Esophagus squamous epithelium (tissue), 5 donors: ENCODE measurements at regions not wholly inside any gene's neighbourhood (a gene's known extent, or its start where the extent isn't known, plus 50 kb on each side); places are given as distances from the start of the nearest gene placed in this dataset.

Experiments
- DNase-seq: peaks from one replicate; lab custom pipeline; 2025; lab: John Stamatoyannopoulos, UW
- H3K27ac ChIP-seq, 4 donors: fragments of 200-600 bp; sonication (generic); one replicate each; pipeline ENCODE4 v1.5.1; 2016 to 2019; ENCODE audit warnings: mild to moderate bottlenecking in 1 of 4
- H3K27me3 ChIP-seq, 4 donors: fragments of 200-600 bp; sonication (generic); 1 replicate in 3 of 4; 2 replicates in 1 of 4; pipeline versions ENCODE4 v1.5.1 to v1.6.0; 2017 to 2021; ENCODE audit warnings: antibody characterized with exemption in 1 of 4
- H3K36me3 ChIP-seq, 3 donors: fragments of 200-600 bp; sonication (generic); one replicate each; pipeline ENCODE4 v1.5.1; 2016 to 2019
- H3K4me1 ChIP-seq, 3 donors: fragments of 200-600 bp; sonication (generic); one replicate each; pipeline ENCODE4 v1.5.1; 2017 to 2019
- H3K4me3 ChIP-seq, 4 donors: fragments of 200-600 bp; sonication (generic); 1 replicate in 3 of 4; 2 replicates in 1 of 4; pipeline ENCODE4 v1.5.1; 2016 to 2019; ENCODE audit warnings: mild to moderate bottlenecking in 2 of 4, moderate library complexity in 1 of 4
- H3K9me3 ChIP-seq, 3 donors: fragments of 200-600 bp; sonication (generic); one replicate each; pipeline ENCODE4 v1.5.1; 2016 to 2019
- POLR2A ChIP-seq, 4 donors: fragments of 450-650 bp; IDR thresholded peaks; one replicate each; pipeline ENCODE4 v1.6.1; 2017; ENCODE audit warnings: antibody characterized with exemption in 4 of 4, mild to moderate bottlenecking in 4 of 4, moderate library complexity in 3 of 4
- WGBS, 2 donors: methylation state at CpG; one replicate each; pipeline ENCODE4 v1.1.5; 2018; 5-methylcytosine and 5-hydroxymethylcytosine counted together
- intact Hi-C: fragments of 100-400 bp; cut with DNase I; formaldehyde crosslinking; loops from one replicate; pipeline ENCODE4 v1.15.0; 2022
- TF ChIP-seq, protein P1 (sequence below), 6 experiments: fragments of 450-650 bp in 4 of 6; fragments of 200-600 bp in 2 of 6; sonication (generic) in 2 of 6; IDR thresholded peaks; one replicate each; pipeline ENCODE4 v1.5.1; 2016 to 2019; ENCODE audit warnings: antibody characterized with exemption in 6 of 6, mild to moderate bottlenecking in 4 of 6, moderate library complexity in 4 of 6
- donor health status: DM: yes; HTN: yes; CAD: no.

DNA sequence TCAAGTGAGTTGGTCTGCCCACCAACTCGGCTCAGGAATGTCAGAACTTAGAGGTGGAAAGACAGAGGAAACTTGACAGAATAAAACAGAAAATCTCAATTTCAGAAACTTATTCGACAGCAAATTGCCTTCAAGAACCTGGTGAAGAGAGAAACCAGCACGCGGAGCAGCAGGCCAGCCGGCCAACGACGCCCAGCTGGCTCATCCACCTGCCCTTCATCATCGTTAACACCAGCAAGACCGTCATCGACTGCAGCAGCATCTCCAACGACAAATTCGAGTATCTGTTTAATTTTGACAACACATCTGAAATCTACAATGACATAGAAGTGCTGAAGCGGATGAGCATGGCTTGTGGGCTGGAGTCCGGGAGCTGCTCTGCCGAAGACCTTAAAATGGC is 350.8 kb upstream of the CAMK1G start:
- H3K4me1 ChIP-seq: peaks cover 0 to 23% (median 0%) of the 10 kb centered on the region in 3 donors
- no peak overlapping the region for H3K4me3 ChIP-seq
- no peaks in the 10 kb centered on the region for H3K36me3 ChIP-seq
- 94% methylated on average over 15 of the region's 15 CpGs for WGBS, 2 donors
- TF ChIP-seq POLR2A (IDR thresholded peaks at IDR 0.05): no peak
- TF ChIP-seq, protein P1, sequence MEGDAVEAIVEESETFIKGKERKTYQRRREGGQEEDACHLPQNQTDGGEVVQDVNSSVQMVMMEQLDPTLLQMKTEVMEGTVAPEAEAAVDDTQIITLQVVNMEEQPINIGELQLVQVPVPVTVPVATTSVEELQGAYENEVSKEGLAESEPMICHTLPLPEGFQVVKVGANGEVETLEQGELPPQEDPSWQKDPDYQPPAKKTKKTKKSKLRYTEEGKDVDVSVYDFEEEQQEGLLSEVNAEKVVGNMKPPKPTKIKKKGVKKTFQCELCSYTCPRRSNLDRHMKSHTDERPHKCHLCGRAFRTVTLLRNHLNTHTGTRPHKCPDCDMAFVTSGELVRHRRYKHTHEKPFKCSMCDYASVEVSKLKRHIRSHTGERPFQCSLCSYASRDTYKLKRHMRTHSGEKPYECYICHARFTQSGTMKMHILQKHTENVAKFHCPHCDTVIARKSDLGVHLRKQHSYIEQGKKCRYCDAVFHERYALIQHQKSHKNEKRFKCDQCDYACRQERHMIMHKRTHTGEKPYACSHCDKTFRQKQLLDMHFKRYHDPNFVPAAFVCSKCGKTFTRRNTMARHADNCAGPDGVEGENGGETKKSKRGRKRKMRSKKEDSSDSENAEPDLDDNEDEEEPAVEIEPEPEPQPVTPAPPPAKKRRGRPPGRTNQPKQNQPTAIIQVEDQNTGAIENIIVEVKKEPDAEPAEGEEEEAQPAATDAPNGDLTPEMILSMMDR (IDR thresholded peaks at IDR 0.05): no peak
- peaks cover 0 to 16% (median 6%) of the 10 kb centered on the region in 3 donors for H3K9me3 ChIP-seq
- DNase-seq: no peak
- peaks cover 0 to 23% (median 0%) of the 10 kb centered on the region in 4 donors for H3K27me3 ChIP-seq
- intact Hi-C loops: no loop called here
- H3K27ac ChIP-seq: no peak overlapping the region

DNA sequence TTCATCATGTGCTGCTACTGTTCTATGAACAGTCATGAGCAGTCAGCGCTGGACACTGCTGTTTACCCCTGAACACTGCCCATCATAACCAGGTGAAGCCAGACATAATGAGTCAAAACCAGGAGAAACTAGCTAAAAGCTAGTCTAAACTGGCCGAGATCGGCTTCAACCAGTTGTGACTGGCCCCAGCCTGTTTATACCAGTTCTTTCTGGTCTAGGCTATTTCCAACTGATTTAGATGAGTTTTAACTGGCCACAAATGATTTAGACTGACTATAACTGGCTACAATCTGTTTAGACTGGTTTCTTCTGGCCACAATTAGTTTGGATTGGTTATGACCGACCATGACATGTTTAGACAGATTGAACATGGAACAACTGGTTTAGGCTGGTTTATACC is 348.3 kb upstream of the CAMK1G start:
- H3K36me3 ChIP-seq: no peaks in the 10 kb centered on the region
- DNase-seq: no peak
- 86 to 90% methylated on average over 4 of the region's 4 CpGs for WGBS, 2 donors
- no peak overlapping the region for H3K27ac ChIP-seq
- peaks cover 0 to 16% (median 5%) of the 10 kb centered on the region in 3 donors for H3K9me3 ChIP-seq
- H3K4me1 ChIP-seq: peaks cover 0 to 2% (median 0%) of the 10 kb centered on the region in 3 donors
- intact Hi-C loops: no loop called here
- TF ChIP-seq, protein P1 (IDR thresholded peaks at IDR 0.05): no peak
- TF ChIP-seq POLR2A (IDR thresholded peaks at IDR 0.05): no peak
- H3K27me3 ChIP-seq: peaks cover 0 to 21% (median 0%) of the 10 kb centered on the region in 4 donors
- H3K4me3 ChIP-seq: no peak overlapping the region

DNA sequence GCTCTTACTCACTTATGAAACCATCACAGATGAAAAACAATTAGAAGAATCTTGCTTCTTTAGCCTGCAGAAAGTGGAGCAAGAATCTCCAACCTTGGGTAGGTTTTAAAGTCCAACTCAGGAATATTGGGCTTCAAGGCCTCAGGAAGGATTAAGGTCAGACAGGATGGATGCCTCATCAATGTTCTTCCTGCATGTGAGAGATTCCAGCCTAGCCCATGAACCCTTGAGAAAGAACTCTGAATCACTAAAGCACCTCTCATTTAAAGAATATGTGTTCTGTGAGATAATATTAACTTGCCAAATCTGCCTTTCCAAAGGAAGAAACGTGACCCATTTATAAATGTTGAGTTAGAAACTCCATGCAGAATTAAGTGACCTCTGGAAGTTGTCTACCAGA is 345.2 kb upstream of the CAMK1G start:
- no peak overlapping the region for H3K4me3 ChIP-seq
- no peak for DNase-seq
- no peaks in the 10 kb centered on the region for H3K9me3 ChIP-seq
- TF ChIP-seq, protein P1 (IDR thresholded peaks at IDR 0.05): no peak
- no peak for TF ChIP-seq POLR2A (IDR thresholded peaks at IDR 0.05)
- intact Hi-C loops: no loop called here
- H3K4me1 ChIP-seq: no peaks in the 10 kb centered on the region
- H3K27me3 ChIP-seq: peaks cover 0 to 9% (median 0%) of the 10 kb centered on the region in 4 donors
- 47 to 50% methylated on average over 1 of the region's 1 CpG for WGBS, 2 donors
- H3K36me3 ChIP-seq: no peaks in the 10 kb centered on the region
- no peak overlapping the region for H3K27ac ChIP-seq

DNA sequence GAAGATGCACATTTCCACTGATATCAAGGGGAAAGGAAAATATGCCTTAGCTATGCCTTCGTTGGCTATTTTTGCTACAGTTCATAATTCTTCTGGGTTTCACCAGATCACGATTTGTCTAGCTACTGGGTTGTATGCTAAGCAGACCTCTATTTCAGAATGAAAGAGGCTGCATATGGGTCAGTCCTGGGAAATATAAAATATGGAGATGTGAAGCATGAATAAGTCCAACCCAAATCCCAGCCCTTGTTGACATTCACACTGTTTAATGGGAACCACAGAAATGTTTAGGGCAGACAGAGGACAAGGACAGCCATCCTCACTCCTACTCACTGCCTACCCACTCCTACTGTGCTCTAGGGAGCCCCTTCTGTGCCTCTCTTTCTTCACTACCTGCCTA is 343.2 kb upstream of the CAMK1G start:
- Histone ChIP-seq H3K9me3 (no peaks in the 10 kb centered on the region), H3K4me3 (no peak overlapping the region), H3K27ac (no peak overlapping the region), H3K36me3 (no peaks in the 10 kb centered on the region), H3K27me3 (peaks cover 0 to 12% (median 0%) of the 10 kb centered on the region in 4 donors), H3K4me1 (no peaks in the 10 kb centered on the region)
- WGBS, 2 donors: 63 to 80% methylated on average over 2 of the region's 2 CpGs
- no peak for DNase-seq
- intact Hi-C loops: no loop called here
- TF ChIP-seq POLR2A (IDR thresholded peaks at IDR 0.05): no peak
- TF ChIP-seq, protein P1 (IDR thresholded peaks at IDR 0.05): no peak

DNA sequence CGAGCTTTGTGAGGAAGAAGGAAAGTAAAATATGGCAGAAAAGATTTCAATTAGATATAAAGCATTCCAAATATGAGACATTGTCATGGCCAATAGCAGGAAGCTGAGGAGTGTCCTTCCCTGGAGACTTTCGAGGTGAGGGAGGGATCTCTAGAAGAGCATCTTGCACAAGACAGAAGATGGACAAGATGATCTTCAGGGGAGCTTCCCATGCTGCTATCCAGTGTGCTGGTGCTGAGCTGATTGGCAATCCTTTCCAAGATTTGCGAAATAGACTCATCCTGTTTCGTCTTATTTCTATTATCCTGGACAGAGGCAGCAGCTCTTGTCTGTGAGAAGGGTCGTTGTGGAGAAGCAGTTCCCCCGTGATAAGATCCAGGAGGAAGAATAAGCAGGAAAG is 342.0 kb upstream of the CAMK1G start:
- Histone ChIP-seq H3K27me3 (peaks cover 0 to 12% (median 0%) of the 10 kb centered on the region in 4 donors), H3K27ac (no peak overlapping the region), H3K36me3 (no peaks in the 10 kb centered on the region), H3K9me3 (no peaks in the 10 kb centered on the region), H3K4me3 (no peak overlapping the region), H3K4me1 (no peaks in the 10 kb centered on the region)
- intact Hi-C loops: no loop called here
- no peak for DNase-seq
- no peak for TF ChIP-seq POLR2A (IDR thresholded peaks at IDR 0.05)
- TF ChIP-seq, protein P1 (IDR thresholded peaks at IDR 0.05): no peak
- 68 to 69% methylated on average over 5 to 6 of the region's 6 CpGs for WGBS, 2 donors
